Parathyroid adenoma (tissue), 2 donors: ENCODE measurements at regions not wholly inside any gene's neighbourhood (a gene's known extent, or its start where the extent isn't known, plus 50 kb on each side); places are given as distances from the start of the nearest gene placed in this dataset.

ENCODE experiments used
- H2AFZ ChIP-seq: fragments of 300-600 bp; sonication (generic); one replicate; pipeline ENCODE4 v1.7.0; 2017; ENCODE audit warnings: antibody characterized with exemption, mild to moderate bottlenecking
- H3K27ac ChIP-seq: fragments of 300-600 bp; sonication (generic); one replicate; pipeline ENCODE4 v1.7.0; 2017
- H3K27me3 ChIP-seq: fragments of 300-600 bp; sonication (generic); one replicate; pipeline ENCODE4 v1.7.0; 2017; ENCODE audit warnings: low read length; ENCODE audit not compliant: control insufficient read depth, insufficient read depth
- H3K36me3 ChIP-seq: fragments of 300-600 bp; sonication (generic); one replicate; pipeline ENCODE4 v1.7.0; 2017; ENCODE audit warnings: low read length; ENCODE audit not compliant: control insufficient read depth, insufficient read depth
- H3K4me1 ChIP-seq: fragments of 300-600 bp; sonication (generic); one replicate; pipeline ENCODE4 v1.7.0; 2017; ENCODE audit warnings: control low read depth
- H3K4me2 ChIP-seq: fragments of 300-600 bp; sonication (generic); one replicate; pipeline ENCODE4 v1.7.0; 2017; ENCODE audit warnings: low read length
- H3K4me3 ChIP-seq: fragments of 300-600 bp; sonication (generic); one replicate; pipeline ENCODE4 v1.7.0; 2017; ENCODE audit warnings: low read depth, low read length
- H3K79me2 ChIP-seq: fragments of 300-600 bp; sonication (generic); one replicate; pipeline ENCODE4 v1.7.0; 2017; ENCODE audit warnings: control low read depth
- H3K9ac ChIP-seq: fragments of 300-600 bp; sonication (generic); one replicate; pipeline ENCODE4 v1.7.0; 2017; ENCODE audit warnings: mild to moderate bottlenecking
- H3K9me3 ChIP-seq: fragments of 300-600 bp; sonication (generic); one replicate; pipeline ENCODE4 v1.7.0; 2017; ENCODE audit warnings: low read length; ENCODE audit not compliant: control insufficient read depth
- TF ChIP-seq, protein P1 (sequence below): fragments of 300-600 bp; sonication (generic); IDR thresholded peaks from one replicate; pipeline ENCODE4 v1.7.0; 2017; ENCODE audit warnings: antibody characterized with exemption, mild to moderate bottlenecking
- donor health status: primary hyperparathyroidism.

DNA sequence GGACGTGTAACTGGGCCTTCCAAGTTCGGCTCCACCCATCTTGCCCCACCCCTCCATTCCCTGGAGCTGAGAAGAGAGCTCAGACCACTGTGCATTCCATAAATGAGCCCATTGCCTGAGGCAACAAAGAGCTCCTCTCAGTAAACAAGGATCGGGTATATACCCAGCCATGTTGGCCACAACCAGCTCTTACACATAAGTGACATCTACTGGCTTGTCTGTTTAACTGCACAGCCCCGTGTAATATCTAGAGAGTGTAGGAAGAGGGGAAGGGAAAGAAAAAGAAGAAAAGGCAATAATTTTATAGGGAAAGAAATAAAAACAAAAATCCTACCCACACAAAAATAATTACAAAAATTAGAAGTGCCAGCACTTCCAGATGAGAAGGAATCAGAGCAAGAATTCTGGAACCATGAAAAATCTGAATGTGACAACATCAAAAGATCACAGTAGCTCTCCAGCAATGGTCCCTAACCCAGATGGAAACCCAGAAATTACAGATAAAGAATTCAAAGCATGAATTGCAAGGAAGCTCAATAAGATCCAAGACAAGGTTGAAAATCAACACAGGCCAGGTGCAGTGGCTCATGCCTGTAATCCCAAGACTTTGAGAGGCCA is 308.1 kb downstream of the RPAP3 start:
- H3K27ac ChIP-seq: no peak overlapping the region
- H2AFZ ChIP-seq: no peak overlapping the region
- TF ChIP-seq, protein P1, sequence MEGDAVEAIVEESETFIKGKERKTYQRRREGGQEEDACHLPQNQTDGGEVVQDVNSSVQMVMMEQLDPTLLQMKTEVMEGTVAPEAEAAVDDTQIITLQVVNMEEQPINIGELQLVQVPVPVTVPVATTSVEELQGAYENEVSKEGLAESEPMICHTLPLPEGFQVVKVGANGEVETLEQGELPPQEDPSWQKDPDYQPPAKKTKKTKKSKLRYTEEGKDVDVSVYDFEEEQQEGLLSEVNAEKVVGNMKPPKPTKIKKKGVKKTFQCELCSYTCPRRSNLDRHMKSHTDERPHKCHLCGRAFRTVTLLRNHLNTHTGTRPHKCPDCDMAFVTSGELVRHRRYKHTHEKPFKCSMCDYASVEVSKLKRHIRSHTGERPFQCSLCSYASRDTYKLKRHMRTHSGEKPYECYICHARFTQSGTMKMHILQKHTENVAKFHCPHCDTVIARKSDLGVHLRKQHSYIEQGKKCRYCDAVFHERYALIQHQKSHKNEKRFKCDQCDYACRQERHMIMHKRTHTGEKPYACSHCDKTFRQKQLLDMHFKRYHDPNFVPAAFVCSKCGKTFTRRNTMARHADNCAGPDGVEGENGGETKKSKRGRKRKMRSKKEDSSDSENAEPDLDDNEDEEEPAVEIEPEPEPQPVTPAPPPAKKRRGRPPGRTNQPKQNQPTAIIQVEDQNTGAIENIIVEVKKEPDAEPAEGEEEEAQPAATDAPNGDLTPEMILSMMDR: no peak
- no peaks in the 10 kb centered on the region for H3K4me1 ChIP-seq
- no peak overlapping the region for H3K4me2 ChIP-seq
- no peaks in the 10 kb centered on the region for H3K79me2 ChIP-seq
- no peaks in the 10 kb centered on the region for H3K27me3 ChIP-seq
- H3K36me3 ChIP-seq: no peaks in the 10 kb centered on the region
- H3K9ac ChIP-seq: no peak overlapping the region
- H3K4me3 ChIP-seq: no peak overlapping the region
- no peaks in the 10 kb centered on the region for H3K9me3 ChIP-seq

DNA sequence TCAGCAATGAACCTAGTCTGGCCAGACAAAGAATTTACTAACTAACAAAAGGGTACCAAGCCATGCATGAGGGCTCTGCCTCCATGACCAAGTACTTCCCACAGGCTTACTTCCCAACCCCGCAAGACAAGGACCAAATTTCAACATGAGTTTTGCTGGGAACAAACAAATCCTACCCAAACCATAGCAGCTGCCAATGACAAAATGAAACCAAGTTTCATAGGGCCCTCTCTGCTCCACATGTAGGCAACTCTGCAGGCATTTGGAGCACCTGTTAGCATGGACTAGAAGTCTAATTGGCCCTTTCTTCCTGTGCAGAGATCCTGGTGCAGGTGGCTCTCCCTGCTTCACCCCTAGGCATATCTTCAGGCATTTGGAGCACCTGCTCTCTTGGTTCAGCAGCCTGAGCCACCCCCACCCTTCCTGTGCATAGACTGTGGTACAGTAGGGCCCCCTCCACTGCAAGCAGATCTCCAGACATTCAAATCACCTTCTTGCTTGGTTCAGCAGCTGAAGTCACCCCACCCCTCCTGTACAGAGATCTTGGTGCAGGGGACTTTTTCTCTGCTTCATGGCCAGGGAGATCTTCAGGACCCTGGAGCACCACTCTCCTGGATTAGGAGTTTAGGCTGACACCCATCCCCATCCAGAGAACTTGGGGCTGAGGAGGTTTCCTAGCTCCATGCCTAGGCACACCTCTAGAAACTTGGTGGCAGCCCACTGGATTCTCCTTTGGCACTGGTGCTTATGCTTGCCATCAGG is 308.7 kb downstream of the RPAP3 start:
- H3K36me3 ChIP-seq: no peaks in the 10 kb centered on the region
- H3K4me1 ChIP-seq: no peaks in the 10 kb centered on the region
- H2AFZ ChIP-seq: no peak overlapping the region
- no peak overlapping the region for H3K4me2 ChIP-seq
- no peaks in the 10 kb centered on the region for H3K79me2 ChIP-seq
- no peaks in the 10 kb centered on the region for H3K9me3 ChIP-seq
- H3K27ac ChIP-seq: no peak overlapping the region
- H3K9ac ChIP-seq: no peak overlapping the region
- TF ChIP-seq, protein P1: no peak
- H3K27me3 ChIP-seq: no peaks in the 10 kb centered on the region
- H3K4me3 ChIP-seq: no peak overlapping the region

DNA sequence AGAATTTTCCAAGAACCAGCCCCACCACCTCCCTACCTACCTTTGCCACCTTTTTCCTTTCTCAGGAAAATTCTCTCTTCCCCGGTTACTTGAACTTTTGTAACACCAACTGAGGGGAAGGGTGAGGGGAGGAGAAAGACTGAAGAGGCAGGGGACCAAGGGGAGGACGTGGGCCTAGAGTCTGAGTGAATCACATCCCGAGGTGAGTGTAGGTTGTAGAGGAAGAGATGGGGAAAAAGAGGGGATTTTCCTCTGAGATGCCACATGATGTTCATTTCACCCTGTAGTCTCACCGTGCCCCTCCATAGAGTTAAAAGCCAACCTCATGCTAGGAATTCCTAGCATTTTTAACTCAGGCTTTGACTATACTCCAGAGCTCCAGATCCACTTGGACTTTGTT is 311.8 kb downstream of the RPAP3 start:
- no peaks in the 10 kb centered on the region for H3K4me1 ChIP-seq
- H3K27ac ChIP-seq: no peak overlapping the region
- no peaks in the 10 kb centered on the region for H3K79me2 ChIP-seq
- no peak overlapping the region for H3K4me2 ChIP-seq
- no peaks in the 10 kb centered on the region for H3K27me3 ChIP-seq
- H3K4me3 ChIP-seq: no peak overlapping the region
- no peaks in the 10 kb centered on the region for H3K9me3 ChIP-seq
- no peaks in the 10 kb centered on the region for H3K36me3 ChIP-seq
- TF ChIP-seq, protein P1: no peak
- H2AFZ ChIP-seq: no peak overlapping the region
- no peak overlapping the region for H3K9ac ChIP-seq

DNA sequence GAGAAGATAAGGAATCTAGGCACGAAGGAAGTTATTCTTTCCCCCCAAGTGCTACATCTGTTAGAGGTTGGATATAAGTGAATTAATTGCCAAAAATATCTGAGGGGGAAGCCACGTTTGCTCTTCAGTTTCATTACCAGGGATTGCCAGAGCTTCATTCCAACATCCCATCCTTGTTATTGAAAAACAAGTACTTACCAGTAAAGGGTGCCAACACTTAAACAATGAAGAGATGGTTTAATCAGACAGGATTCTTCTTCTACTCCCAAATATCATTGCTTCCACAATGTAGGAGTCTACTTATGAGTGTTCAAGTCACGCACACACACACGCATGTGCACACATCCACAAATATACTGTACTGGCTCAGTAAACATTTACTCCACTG is 312.4 kb downstream of the RPAP3 start:
- H3K9ac ChIP-seq: no peak overlapping the region
- H3K4me1 ChIP-seq: no peaks in the 10 kb centered on the region
- no peak overlapping the region for H3K4me3 ChIP-seq
- H3K36me3 ChIP-seq: no peaks in the 10 kb centered on the region
- TF ChIP-seq, protein P1: no peak
- H2AFZ ChIP-seq: no peak overlapping the region
- H3K27ac ChIP-seq: no peak overlapping the region
- no peaks in the 10 kb centered on the region for H3K27me3 ChIP-seq
- no peaks in the 10 kb centered on the region for H3K79me2 ChIP-seq
- H3K9me3 ChIP-seq: no peaks in the 10 kb centered on the region
- H3K4me2 ChIP-seq: no peak overlapping the region

DNA sequence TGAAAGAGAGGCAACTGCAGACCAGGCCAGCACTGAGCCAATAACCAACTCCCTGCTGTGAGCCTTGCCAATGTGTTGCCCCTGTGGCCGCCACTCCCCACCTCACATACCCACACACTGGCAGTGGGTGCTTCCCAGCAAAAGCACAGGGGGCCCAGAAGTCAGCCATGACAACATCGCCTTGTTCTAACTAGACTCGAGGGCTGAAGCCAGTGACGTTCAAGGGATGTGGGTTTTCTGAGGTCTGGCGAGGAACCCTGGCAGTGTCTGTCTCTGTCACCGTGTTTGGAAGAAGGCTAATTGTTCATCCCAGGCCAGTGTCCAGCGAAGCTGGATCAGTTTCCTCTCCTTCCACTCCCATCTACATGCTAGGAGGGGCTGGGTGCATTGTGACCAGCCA is 311.8 kb upstream of the AMIGO2 start:
- no peaks in the 10 kb centered on the region for H3K79me2 ChIP-seq
- no peaks in the 10 kb centered on the region for H3K9me3 ChIP-seq
- no peaks in the 10 kb centered on the region for H3K36me3 ChIP-seq
- no peak overlapping the region for H3K27ac ChIP-seq
- H3K4me3 ChIP-seq: no peak overlapping the region
- H3K27me3 ChIP-seq: no peaks in the 10 kb centered on the region
- TF ChIP-seq, protein P1: no peak
- no peak overlapping the region for H2AFZ ChIP-seq
- no peaks in the 10 kb centered on the region for H3K4me1 ChIP-seq
- no peak overlapping the region for H3K9ac ChIP-seq
- no peak overlapping the region for H3K4me2 ChIP-seq
